HepG2 (cell line): ENCODE measurements at regions not wholly inside any gene's neighbourhood (a gene's known extent, or its start where the extent isn't known, plus 50 kb on each side); places are given as distances from the start of the nearest gene placed in this dataset.

Experiments
- ATAC-seq: fragments of 200-7000 bp; cut with Tn5 transposase; 3 replicates; pipeline ENCODE4 v1.9.1; 2020; ENCODE audit warnings: mild to moderate bottlenecking, moderate library complexity
- BruUV-seq: library from RNA; stranded (reverse); fragments of 400-500 nt; replicated peaks from 2 replicates; lab custom pipeline; 2021; lab: Mats Ljungman, UMichigan
- CTCF ChIA-PET: fragments of 300-600 bp; formaldehyde crosslinking; extraction: SDS; loops from one replicate; lab custom pipeline; 2021; ENCODE audit warnings: low total read pairs, inconsistent platforms, low intra/inter-chr PET ratio; lab: Yijun Ruan, JAX
- POLR2A ChIA-PET: fragments of 350-600 bp; sonication (Branson Sonifier 250); formaldehyde crosslinking; loops from one replicate; lab custom pipeline; 2020; ENCODE audit warnings: antibody characterized with exemption, inconsistent platforms; lab: Yijun Ruan, JAX
- DNase-seq: peaks from one replicate; pipeline ENCODE4 v3.0.0-alpha.2; 2015; ENCODE audit warnings: low spot score
- FAIRE-seq: peaks from 3 replicates; lab custom pipeline; 2011; peaks lifted over from hg19 to GRCh38; lab: Jason Lieb, UNC
- H2AFZ ChIP-seq: one replicate; pipeline ENCODE4 v1.6.1; 2011; ENCODE audit warnings: low read length, inconsistent platforms
- H3K27ac ChIP-seq: fragments of 300-600 bp; 3 replicates; pipeline ENCODE4 v1.8.0; 2011; ENCODE audit warnings: mixed run types, mild to moderate bottlenecking, mixed read lengths, low read length, inconsistent platforms; ENCODE audit not compliant: insufficient read depth; ENCODE audit errors: extremely low read length
- H3K27me3 ChIP-seq, 2 experiments: fragments of 200-600 bp in 1 of 2; 2 replicates in 1 of 2; 3 replicates in 1 of 2; pipeline versions ENCODE4 v1.6.0 to v1.8.0; 2011; ENCODE audit warnings: low read length in 2 of 2, mild to moderate bottlenecking in 2 of 2, moderate library complexity in 2 of 2, inconsistent platforms in 1 of 2; ENCODE audit not compliant: insufficient read depth in 2 of 2, control insufficient read depth in 1 of 2
- H3K36me3 ChIP-seq, 2 experiments: fragments of 200-600 bp in 1 of 2; replicated peaks in 1 of 2; 2 replicates in 1 of 2; 3 replicates in 1 of 2; pipeline versions ENCODE4 v1.5.1 to v1.8.0; 2011; ENCODE audit warnings: low read length in 2 of 2, inconsistent platforms in 1 of 2; ENCODE audit not compliant: insufficient read depth in 2 of 2, control insufficient read depth in 1 of 2
- H3K4me1 ChIP-seq: 2 replicates; pipeline ENCODE4 v1.5.1; 2012; ENCODE audit warnings: low read length, inconsistent platforms; ENCODE audit not compliant: insufficient read depth
- H3K4me2 ChIP-seq: 2 replicates; pipeline ENCODE4 v1.6.0; 2011; ENCODE audit warnings: low read depth, low read length, inconsistent platforms
- H3K4me3 ChIP-seq, 3 experiments: fragments of 200-600 bp in 1 of 3; sonication (generic), shearing (Covaris generic) in 1 of 3; replicated peaks in 1 of 3; 2 replicates each; pipeline ENCODE4 v1.5.1; 2011 to 2016; ENCODE audit warnings: low read length in 3 of 3, inconsistent platforms in 2 of 3, low read depth in 2 of 3, mild to moderate bottlenecking in 2 of 3, control low read depth in 1 of 3, mixed read lengths in 1 of 3; ENCODE audit not compliant: insufficient read depth in 1 of 3
- H3K79me2 ChIP-seq: one replicate; pipeline ENCODE4 v1.6.1; 2011; ENCODE audit warnings: low read length, inconsistent platforms; ENCODE audit not compliant: insufficient read depth
- H3K9ac ChIP-seq: 2 replicates; pipeline ENCODE4 v1.6.0; 2011; ENCODE audit warnings: mild to moderate bottlenecking, low read depth, low read length, inconsistent platforms; ENCODE audit not compliant: insufficient read depth
- H3K9me3 ChIP-seq: 2 replicates; pipeline ENCODE4 v1.5.1; 2012; ENCODE audit warnings: mild to moderate bottlenecking, low read length
- H4K20me1 ChIP-seq: 2 replicates; pipeline ENCODE4 v1.6.0; 2011; ENCODE audit warnings: inconsistent platforms, mild to moderate bottlenecking, low read length, moderate library complexity; ENCODE audit not compliant: insufficient read depth
- BCL6 ChIP-seq: IDR thresholded peaks from 2 replicates; pipeline ENCODE4 v1.6.1; 2016; ENCODE audit warnings: missing genetic modification reagents, missing compliant biosample characterization
- GPBP1L1 ChIP-seq: sonication (generic); formaldehyde crosslinking; IDR thresholded peaks from 2 replicates; pipeline ENCODE4 v1.5.0; 2020; ENCODE audit warnings: mild to moderate bottlenecking, missing genetic modification reagents
- HBP1 ChIP-seq: IDR thresholded peaks from 2 replicates; pipeline ENCODE4 v1.6.1; 2016; ENCODE audit warnings: low read depth, control low read depth
- HCFC1 ChIP-seq: fragments of 150-350 bp; IDR thresholded peaks from 2 replicates; pipeline ENCODE4 v1.6.1; 2014; ENCODE audit warnings: low read depth, low read length
- HOXA3 ChIP-seq: sonication (generic); formaldehyde crosslinking; IDR thresholded peaks from 2 replicates; pipeline ENCODE4 v1.5.0; 2020; ENCODE audit warnings: missing genetic modification reagents
- MAFF ChIP-seq: IDR thresholded peaks from 2 replicates; pipeline ENCODE4 v1.6.1; 2011; ENCODE audit warnings: low read depth, low read length, improper control_type of control experiment
- NPAS2 ChIP-seq: sonication (generic); formaldehyde crosslinking; IDR thresholded peaks from 2 replicates; pipeline ENCODE4 v1.8.0; 2022; ENCODE audit warnings: mild to moderate bottlenecking, missing genetic modification reagents, borderline replicate concordance
- SRSF9 ChIP-seq: fragments of 200-400 bp; formaldehyde crosslinking; IDR thresholded peaks from 2 replicates; pipeline ENCODE4 v1.6.1; 2018; ENCODE audit warnings: borderline replicate concordance, mild to moderate bottlenecking, low read depth, low read length; ENCODE audit not compliant: insufficient read depth, poor library complexity, severe bottlenecking
- SRY ChIP-seq: sonication (generic); formaldehyde crosslinking; IDR thresholded peaks from 2 replicates; pipeline ENCODE4 v1.8.0; 2022; ENCODE audit warnings: mild to moderate bottlenecking, missing genetic modification reagents
- TFE3 ChIP-seq: IDR thresholded peaks from 2 replicates; pipeline ENCODE4 v1.6.1; 2016
- ZFX ChIP-seq: sonication (generic); formaldehyde crosslinking; IDR thresholded peaks from 2 replicates; pipeline ENCODE4 v1.4.0; 2020; ENCODE audit warnings: mild to moderate bottlenecking, low read depth, missing genetic modification reagents, moderate library complexity
- ZNF160 ChIP-seq: sonication (generic); formaldehyde crosslinking; IDR thresholded peaks from 2 replicates; pipeline ENCODE4 v1.8.0; 2022; ENCODE audit warnings: mild to moderate bottlenecking, inconsistent platforms, missing genetic modification reagents
- ZNF180 ChIP-seq: sonication (generic); formaldehyde crosslinking; IDR thresholded peaks from 2 replicates; pipeline ENCODE4 v1.4.0; 2020; ENCODE audit warnings: low read depth, missing genetic modification reagents, borderline replicate concordance
- ZNF362 ChIP-seq: sonication (generic); formaldehyde crosslinking; IDR thresholded peaks from 2 replicates; pipeline ENCODE4 v1.4.0; 2020; ENCODE audit warnings: missing genetic modification reagents, mild to moderate bottlenecking, borderline replicate concordance
- ZNF367 ChIP-seq: sonication (generic); formaldehyde crosslinking; IDR thresholded peaks from 2 replicates; pipeline ENCODE4 v1.4.0; 2020; ENCODE audit warnings: missing genetic modification reagents, borderline replicate concordance
- WGBS: methylation state at CpG from one replicate; pipeline ENCODE4 v1.1.6; 2017; ENCODE audit warnings: low lambda C conversion rate; 5-methylcytosine and 5-hydroxymethylcytosine counted together
- in situ Hi-C: cut with HindIII; loops from 2 replicates; pipeline ENCODE4 v1.10.0; 2017; ENCODE audit warnings: low pct_unique_long_range_greater_than_20kb; ENCODE audit not compliant: extremely low pct_ligation_motif_present
- intact Hi-C: fragments of 100-400 bp; cut with micrococcal nuclease; formaldehyde crosslinking; loops from one replicate; pipeline ENCODE4 v1.10.0; 2022; ENCODE audit not compliant: unreplicated experiment

- POLR2A ChIA-PET: no interaction called here
- Histone ChIP-seq H3K9ac (no peak overlapping the region), H3K27ac (no peak overlapping the region), H3K79me2 (no peaks in the 10 kb centered on the region), H3K36me3 (no peaks in the 10 kb centered on the region), H3K9me3 (no peaks in the 10 kb centered on the region), H2AFZ (no peak overlapping the region), H3K4me2 (no peak overlapping the region), H4K20me1 (no peaks in the 10 kb centered on the region), H3K4me1 (no peaks in the 10 kb centered on the region), H3K4me3 (no peak overlapping the region), H3K27me3 (no peaks in the 10 kb centered on the region)
- no peak for DNase-seq
- no peak for FAIRE-seq
- in situ Hi-C loops (no loop called here), intact Hi-C loops (no loop called here)
- BruUV-seq: no TSS peak
- CTCF ChIA-PET: no interaction called here
- no peak for ATAC-seq
- TF ChIP-seq NPAS2 (CRISPR knock-in tag): no peak
- no peak for TF ChIP-seq HOXA3 (CRISPR knock-in tag)
- no peak for TF ChIP-seq ZNF180 (CRISPR knock-in tag)
- TF ChIP-seq TFE3 (CRISPR knock-in tag): no peak
- TF ChIP-seq MAFF: no peak
- TF ChIP-seq HCFC1: no peak
Measured at GRCh38 chr11:128205796-128206195, 381.6 kb downstream of the ETS1 start.

- no TSS peak for BruUV-seq
- no peak overlapping the region for H3K27ac ChIP-seq
- no peaks in the 10 kb centered on the region for H4K20me1 ChIP-seq
- TF ChIP-seq ZNF367 (CRISPR knock-in tag) (no peak), HBP1 (CRISPR knock-in tag) (no peak), SRY (CRISPR knock-in tag) (no peak), GPBP1L1 (no peak), ZNF160 (CRISPR knock-in tag) (no peak), BCL6 (CRISPR knock-in tag) (no peak), ZNF362 (no peak), ZFX (CRISPR knock-in tag) (no peak), SRSF9 (no peak)
Measured at GRCh38 chr11:128204898-128205297, 382.5 kb downstream of the ETS1 start.

More at GRCh38 chr11:128204898-128205297, 382.5 kb downstream of the ETS1 start:
- 2% methylated on average over 3 of the region's 3 CpGs for WGBS
- FAIRE-seq (no peak), DNase-seq (no peak), ATAC-seq (no peak)
- no peaks in the 10 kb centered on the region for H3K4me1 ChIP-seq
- in situ Hi-C loops (no loop called here), intact Hi-C loops (no loop called here)
- no peaks in the 10 kb centered on the region for H3K27me3 ChIP-seq
- H3K9me3 ChIP-seq: no peaks in the 10 kb centered on the region
- ChIA-PET CTCF (no interaction called here), POLR2A (no interaction called here)
- no peak overlapping the region for H3K4me3 ChIP-seq
- H3K36me3 ChIP-seq: no peaks in the 10 kb centered on the region
- no peak overlapping the region for H3K4me2 ChIP-seq
- no peak overlapping the region for H2AFZ ChIP-seq
- H3K9ac ChIP-seq: no peak overlapping the region
- no peaks in the 10 kb centered on the region for H3K79me2 ChIP-seq
